ENCODE measurements at regions not wholly inside any gene's neighbourhood (a gene's known extent, or its start where the extent isn't known, plus 50 kb on each side); places are given as distances from the start of the nearest gene placed in this dataset.
"Not testable (repeated sequence)": the region's sequence is repeated elsewhere in the genome, so short reads cannot be mapped to it uniquely, and the experiment has no call there.

GRCh38 chr10:108037061-108037460 is 872.6 kb upstream of the SORCS1 start:
- no peak for DNase-seq

- DNase-seq: no peak
Measured at GRCh38 chr10:108036265-108036664, 871.8 kb upstream of the SORCS1 start.

- no peak for DNase-seq
Measured at GRCh38 chr10:108034829-108035228, 870.3 kb upstream of the SORCS1 start.

GRCh38 chr10:108033518-108033917 is 869.0 kb upstream of the SORCS1 start:
- not testable (repeated sequence) for DNase-seq

- no peak for DNase-seq
Measured at GRCh38 chr10:108031505-108031904, 867.0 kb upstream of the SORCS1 start.

GRCh38 chr10:108014902-108015177 is 850.3 kb upstream of the SORCS1 start:
- DNase-seq: no peak

GRCh38 chr10:108014145-108014901 is 849.8 kb upstream of the SORCS1 start:
- DNase-seq: no peak

- no peak for DNase-seq
Measured at GRCh38 chr10:108005627-108006026, 841.1 kb upstream of the SORCS1 start.

- DNase-seq: no peak
Measured at GRCh38 chr10:108003576-108003975, 839.1 kb upstream of the SORCS1 start.

GRCh38 chr10:108003061-108003460 is 838.6 kb upstream of the SORCS1 start:
- DNase-seq: no peak

- no peak for DNase-seq
Measured at GRCh38 chr10:108000365-108000764, 835.9 kb upstream of the SORCS1 start.

GRCh38 chr10:107994621-107995270 is 830.2 kb upstream of the SORCS1 start:
- DNase-seq: no peak

- DNase-seq: no peak
Measured at GRCh38 chr10:107986571-107986970, 822.1 kb upstream of the SORCS1 start.

- DNase-seq: no peak
Measured at GRCh38 chr10:107984581-107984980, 820.1 kb upstream of the SORCS1 start.

GRCh38 chr10:107984149-107984548 is 819.6 kb upstream of the SORCS1 start:
- no peak for DNase-seq

GRCh38 chr10:107978455-107978854 is 813.9 kb upstream of the SORCS1 start:
- DNase-seq: no peak

GRCh38 chr10:107971973-107972372 is 807.5 kb upstream of the SORCS1 start:
- DNase-seq: no peak

- no peak for DNase-seq
Measured at GRCh38 chr10:107971411-107971810, 806.9 kb upstream of the SORCS1 start.

GRCh38 chr10:107970512-107970911 is 806.0 kb upstream of the SORCS1 start:
- DNase-seq: no peak

- no peak for DNase-seq
Measured at GRCh38 chr10:107969936-107970335, 805.4 kb upstream of the SORCS1 start.

- no peak for DNase-seq
Measured at GRCh38 chr10:107966826-107967225, 802.3 kb upstream of the SORCS1 start.

GRCh38 chr10:107952649-107953556 is 788.4 kb upstream of the SORCS1 start:
- DNase-seq: no peak

- not testable (repeated sequence) for DNase-seq
Measured at GRCh38 chr10:107950411-107951062, 786.0 kb upstream of the SORCS1 start.

Measured in CD4-positive, alpha-beta T cell treated with Interferon alpha-2 for 1 hour (primary cell).